Endothelial cell of umbilical vein (primary cell): ENCODE measurements at regions not wholly inside any gene's neighbourhood (a gene's known extent, or its start where the extent isn't known, plus 50 kb on each side); places are given as distances from the start of the nearest gene placed in this dataset.

Experiments
- BruUV-seq: library from RNA; stranded (reverse); fragments of 400-500 nt; replicated peaks from 2 replicates; lab custom pipeline; 2021; lab: Mats Ljungman, UMichigan
- CTCF ChIA-PET: fragments of 300-600, 350-600 bp; sonication (Branson Sonifier 250); formaldehyde crosslinking; loops from one replicate; lab custom pipeline; 2021; ENCODE audit warnings: antibody characterized with exemption, inconsistent platforms; lab: Charles Lee
- POLR2A ChIA-PET: fragments of 300-600, 350-600 bp; sonication (Branson Sonifier 250); formaldehyde crosslinking; loops from one replicate; lab custom pipeline; 2021; ENCODE audit warnings: antibody characterized with exemption, inconsistent platforms; lab: Charles Lee
- DNase-seq: peaks from one replicate; pipeline ENCODE4 v3.0.0-alpha.2; 2011; ENCODE audit warnings: low read depth, low spot score
- FAIRE-seq: peaks from 2 replicates; lab custom pipeline; 2011; peaks lifted over from hg19 to GRCh38; lab: Jason Lieb, UNC
- H2AFZ ChIP-seq: 2 replicates; pipeline ENCODE4 v1.6.0; 2012; ENCODE audit warnings: low read depth, low read length, control low read depth, inconsistent platforms
- H3K27ac ChIP-seq: 2 replicates; pipeline ENCODE4 v1.5.1; 2011; ENCODE audit warnings: low read depth, mild to moderate bottlenecking, control low read depth, low read length, moderate library complexity; ENCODE audit not compliant: insufficient read depth
- H3K27me3 ChIP-seq, 2 experiments: 2 replicates each; pipeline versions ENCODE4 v1.6.0 to v1.6.1; 2011; ENCODE audit warnings: low read length in 2 of 2, mixed read lengths in 1 of 2; ENCODE audit not compliant: control insufficient read depth in 2 of 2, insufficient read depth in 2 of 2
- H3K36me3 ChIP-seq, 2 experiments: 2 replicates in 1 of 2; 3 replicates in 1 of 2; pipeline ENCODE4 v1.5.1; 2011; ENCODE audit warnings: low read length in 2 of 2, mild to moderate bottlenecking in 1 of 2, moderate library complexity in 1 of 2; ENCODE audit not compliant: control insufficient read depth in 2 of 2, insufficient read depth in 2 of 2; ENCODE audit errors: extremely low read depth in 1 of 2
- H3K4me1 ChIP-seq: 3 replicates; pipeline ENCODE4 v1.5.1; 2011; ENCODE audit warnings: mild to moderate bottlenecking, low read length; ENCODE audit not compliant: control insufficient read depth, insufficient read depth; ENCODE audit errors: extremely low read depth
- H3K4me2 ChIP-seq: 2 replicates; pipeline ENCODE4 v1.6.1; 2011; ENCODE audit warnings: low read length, control low read depth, mixed read lengths; ENCODE audit not compliant: insufficient read depth
- H3K4me3 ChIP-seq, 3 experiments: fragments of 200-600 bp in 1 of 3; sonication (generic), shearing (Covaris generic) in 1 of 3; replicated peaks in 1 of 3; 2 replicates each; pipeline ENCODE4 v1.5.1; 2011 to 2016; ENCODE audit warnings: control low read depth in 3 of 3, low read length in 3 of 3, mild to moderate bottlenecking in 2 of 3, inconsistent platforms in 1 of 3, low read depth in 1 of 3, moderate library complexity in 1 of 3; ENCODE audit not compliant: insufficient read depth in 1 of 3
- H3K79me2 ChIP-seq: 2 replicates; pipeline ENCODE4 v1.6.0; 2012; ENCODE audit warnings: low read length, inconsistent platforms; ENCODE audit not compliant: control insufficient read depth, insufficient read depth
- H3K9ac ChIP-seq: replicated peaks from 2 replicates; pipeline ENCODE3; 2011; ENCODE audit warnings: low read length, control low read depth; ENCODE audit not compliant: insufficient read depth; ENCODE audit errors: extremely low read depth
- H3K9me1 ChIP-seq: replicated peaks from 3 replicates; pipeline ENCODE4 v1.6.0; 2011; ENCODE audit warnings: mild to moderate bottlenecking, low read length; ENCODE audit not compliant: control insufficient read depth, insufficient read depth; ENCODE audit errors: extremely low read depth
- H3K9me3 ChIP-seq: replicated peaks from 2 replicates; pipeline ENCODE4 v1.5.1; 2012; ENCODE audit warnings: low read length, inconsistent platforms; ENCODE audit not compliant: control insufficient read depth, insufficient read depth
- H4K20me1 ChIP-seq: replicated peaks from 2 replicates; pipeline ENCODE3; 2011; ENCODE audit warnings: mild to moderate bottlenecking, low read length; ENCODE audit not compliant: control insufficient read depth, insufficient read depth; ENCODE audit errors: extremely low read depth
- EZH2 ChIP-seq: IDR thresholded peaks from 2 replicates; pipeline ENCODE4 v1.6.1; 2012; ENCODE audit warnings: borderline replicate concordance, low read depth, mild to moderate bottlenecking, moderate library complexity, low read length, inconsistent platforms; ENCODE audit not compliant: severe bottlenecking
- FOS ChIP-seq: IDR thresholded peaks from 2 replicates; pipeline ENCODE4 v1.6.1; 2011; ENCODE audit warnings: mild to moderate bottlenecking, low read length, moderate library complexity, borderline replicate concordance; ENCODE audit not compliant: insufficient read depth
- GATA2 ChIP-seq: IDR thresholded peaks from 2 replicates; pipeline ENCODE4 v1.7.0; 2011; ENCODE audit warnings: low read depth, mild to moderate bottlenecking, moderate library complexity, mixed read lengths, low read length; ENCODE audit not compliant: insufficient read length, insufficient read depth
- JUN ChIP-seq: IDR thresholded peaks from 2 replicates; pipeline ENCODE4 v1.6.1; 2011; ENCODE audit warnings: borderline replicate concordance, low read depth; ENCODE audit not compliant: insufficient read length, insufficient read depth
- MYC ChIP-seq: IDR thresholded peaks from one replicate; pipeline ENCODE4 v1.6.1; 2011; ENCODE audit warnings: mild to moderate bottlenecking, low read depth, low read length
- POLR2A ChIP-seq: IDR thresholded peaks from 2 replicates; pipeline ENCODE4 v1.6.1; 2012; ENCODE audit warnings: low read depth, mild to moderate bottlenecking, control low read depth, low read length
- POLR2AphosphoS5 ChIP-seq: IDR thresholded peaks from 2 replicates; pipeline ENCODE4 v1.6.1; 2012; ENCODE audit warnings: low read depth, mild to moderate bottlenecking, control low read depth, low read length, moderate library complexity; ENCODE audit not compliant: insufficient read depth
- dilution Hi-C: fragments of 300-500 bp; cut with MboI; formaldehyde crosslinking; loops from one replicate; pipeline ENCODE4 v1.15.0; 2019; ENCODE audit warnings: low sequenced_read_pairs; ENCODE audit not compliant: extremely low pct_ligation_motif_present
- intact Hi-C: fragments of 100-400 bp; cut with micrococcal nuclease; formaldehyde crosslinking; loops from one replicate; pipeline ENCODE4 v1.10.0; 2022
- TF ChIP-seq, protein P1 (sequence below): IDR thresholded peaks from 2 replicates; pipeline ENCODE4 v1.6.1; 2011; ENCODE audit not compliant: insufficient read depth, insufficient read length
- TF ChIP-seq, protein P2 (sequence below), 2 donors: IDR thresholded peaks; 1 replicate in 1 of 2; 2 replicates in 1 of 2; pipeline ENCODE4 v1.5.1; 2011; ENCODE audit warnings: low read length in 2 of 2, mild to moderate bottlenecking in 2 of 2, moderate library complexity in 2 of 2, control low read depth in 1 of 2, inconsistent platforms in 1 of 2, low read depth in 1 of 2; ENCODE audit not compliant: insufficient read depth in 1 of 2; ENCODE audit errors: extremely low read depth in 1 of 2

DNA sequence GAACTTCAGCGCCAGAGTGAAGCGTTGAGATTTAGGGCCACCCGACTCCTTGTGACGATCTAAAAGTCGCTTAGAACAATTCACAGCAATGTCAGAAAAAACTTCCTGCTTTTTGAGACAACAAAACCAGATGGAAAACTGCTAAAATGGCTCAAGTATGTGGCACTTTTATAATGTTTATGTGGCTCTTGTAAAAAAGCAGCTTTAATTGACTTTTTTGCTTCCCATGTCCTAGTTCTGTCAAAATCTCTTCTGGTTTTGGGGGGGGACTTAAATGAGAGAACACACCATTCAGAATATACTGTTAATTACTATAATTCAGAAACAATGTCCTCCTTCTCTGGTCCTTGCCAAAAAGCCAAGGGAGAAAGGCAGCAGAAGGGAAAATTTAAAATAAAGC, 154.7 kb upstream of the LSM14A start:
- H3K4me2 ChIP-seq, result no peak overlapping the region
- H3K4me3 ChIP-seq, result no peak overlapping the region
- H3K4me1 ChIP-seq, result no peaks in the 10 kb centered on the region
- BruUV-seq, result no TSS peak
- TF ChIP-seq, protein P1, sequence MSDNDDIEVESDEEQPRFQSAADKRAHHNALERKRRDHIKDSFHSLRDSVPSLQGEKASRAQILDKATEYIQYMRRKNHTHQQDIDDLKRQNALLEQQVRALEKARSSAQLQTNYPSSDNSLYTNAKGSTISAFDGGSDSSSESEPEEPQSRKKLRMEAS, result no peak
- TF ChIP-seq JUN, result no peak
- TF ChIP-seq POLR2A, result no peak
- TF ChIP-seq MYC, result no peak
- no peak for TF ChIP-seq EZH2
- no peak for TF ChIP-seq GATA2
- TF ChIP-seq FOS, result no peak
- TF ChIP-seq, protein P2, sequence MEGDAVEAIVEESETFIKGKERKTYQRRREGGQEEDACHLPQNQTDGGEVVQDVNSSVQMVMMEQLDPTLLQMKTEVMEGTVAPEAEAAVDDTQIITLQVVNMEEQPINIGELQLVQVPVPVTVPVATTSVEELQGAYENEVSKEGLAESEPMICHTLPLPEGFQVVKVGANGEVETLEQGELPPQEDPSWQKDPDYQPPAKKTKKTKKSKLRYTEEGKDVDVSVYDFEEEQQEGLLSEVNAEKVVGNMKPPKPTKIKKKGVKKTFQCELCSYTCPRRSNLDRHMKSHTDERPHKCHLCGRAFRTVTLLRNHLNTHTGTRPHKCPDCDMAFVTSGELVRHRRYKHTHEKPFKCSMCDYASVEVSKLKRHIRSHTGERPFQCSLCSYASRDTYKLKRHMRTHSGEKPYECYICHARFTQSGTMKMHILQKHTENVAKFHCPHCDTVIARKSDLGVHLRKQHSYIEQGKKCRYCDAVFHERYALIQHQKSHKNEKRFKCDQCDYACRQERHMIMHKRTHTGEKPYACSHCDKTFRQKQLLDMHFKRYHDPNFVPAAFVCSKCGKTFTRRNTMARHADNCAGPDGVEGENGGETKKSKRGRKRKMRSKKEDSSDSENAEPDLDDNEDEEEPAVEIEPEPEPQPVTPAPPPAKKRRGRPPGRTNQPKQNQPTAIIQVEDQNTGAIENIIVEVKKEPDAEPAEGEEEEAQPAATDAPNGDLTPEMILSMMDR (IDR thresholded peaks at IDR 0.05; ENCODE audit: extremely low read depth in 1 of 2, insufficient read depth in 1 of 2, low read depth in 1 of 2, low read length in 2 of 2), result no peak
- TF ChIP-seq POLR2AphosphoS5, result no peak
- peaks cover 0 to 1% of the 10 kb centered on the region in 2 experiments for H3K27me3 ChIP-seq
- ChIA-PET CTCF (no interaction called here), POLR2A (no interaction called here)
- DNase-seq (no peak), FAIRE-seq (no peak)
- no peak overlapping the region for H3K9ac ChIP-seq
- H3K36me3 ChIP-seq, result no peaks in the 10 kb centered on the region
- no peaks in the 10 kb centered on the region for H3K9me1 ChIP-seq
- H2AFZ ChIP-seq, result no peak overlapping the region
- intact Hi-C loops, result no loop called here
- H3K9me3 ChIP-seq, result no peaks in the 10 kb centered on the region
- no peaks in the 10 kb centered on the region for H3K79me2 ChIP-seq
- dilution Hi-C loops, result no loop called here
- H3K27ac ChIP-seq, result no peak overlapping the region
- H4K20me1 ChIP-seq, result no peaks in the 10 kb centered on the region
